ENCODE measurements at regions not wholly inside any gene's neighbourhood (a gene's known extent, or its start where the extent isn't known, plus 50 kb on each side); places are given as distances from the start of the nearest gene placed in this dataset.

- peak; percentile 47 for DNase-seq (ENCODE audit: low spot score)
Measured at GRCh38 chr15:39281094-39281493, 299.8 kb upstream of the THBS1 start.

GRCh38 chr15:39282663-39283208 is 298.1 kb upstream of the THBS1 start:
- no peak for DNase-seq (ENCODE audit: low spot score)

- DNase-seq (ENCODE audit: low spot score) = no peak
Measured at GRCh38 chr15:39283531-39283930, 297.3 kb upstream of the THBS1 start.

- no peak for DNase-seq (ENCODE audit: low spot score)
Measured at GRCh38 chr15:39285071-39285470, 295.8 kb upstream of the THBS1 start.

GRCh38 chr15:39285663-39286062 is 295.2 kb upstream of the THBS1 start:
- DNase-seq (ENCODE audit: low spot score) = no peak

- DNase-seq (ENCODE audit: low spot score) = no peak
Measured at GRCh38 chr15:39286706-39287105, 294.2 kb upstream of the THBS1 start.

GRCh38 chr15:39287322-39288195 is 293.3 kb upstream of the THBS1 start:
- no peak for DNase-seq (ENCODE audit: low spot score)

- DNase-seq (ENCODE audit: low spot score) = no peak
Measured at GRCh38 chr15:39290711-39291435, 290.0 kb upstream of the THBS1 start.

GRCh38 chr15:39291690-39292089 is 289.2 kb upstream of the THBS1 start:
- no peak for DNase-seq (ENCODE audit: low spot score)

- no peak for DNase-seq (ENCODE audit: low spot score)
Measured at GRCh38 chr15:39296955-39297354, 283.9 kb upstream of the THBS1 start.

GRCh38 chr15:39298271-39298962 is 282.5 kb upstream of the THBS1 start:
- no peak for DNase-seq (ENCODE audit: low spot score)

GRCh38 chr15:39299486-39300267 is 281.2 kb upstream of the THBS1 start:
- DNase-seq (ENCODE audit: low spot score) = no peak

GRCh38 chr15:39300451-39301153 is 280.3 kb upstream of the THBS1 start:
- no peak for DNase-seq (ENCODE audit: low spot score)

GRCh38 chr15:39301589-39301999 is 279.3 kb upstream of the THBS1 start:
- no peak for DNase-seq (ENCODE audit: low spot score)

GRCh38 chr15:39302936-39303335 is 277.9 kb upstream of the THBS1 start:
- DNase-seq (ENCODE audit: low spot score) = no peak

- DNase-seq (ENCODE audit: low spot score) = no peak
Measured at GRCh38 chr15:39304201-39304841, 276.6 kb upstream of the THBS1 start.

- no peak for DNase-seq (ENCODE audit: low spot score)
Measured at GRCh38 chr15:39304931-39305728, 275.7 kb upstream of the THBS1 start.

- DNase-seq (ENCODE audit: low spot score) = no peak
Measured at GRCh38 chr15:39310633-39311032, 270.2 kb upstream of the THBS1 start.

GRCh38 chr15:39312984-39313383 is 267.9 kb upstream of the THBS1 start:
- DNase-seq (ENCODE audit: low spot score) = no peak

GRCh38 chr15:39313467-39313866 is 267.4 kb upstream of the THBS1 start:
- DNase-seq (ENCODE audit: low spot score) = no peak
